Loucy (cell line): ENCODE measurements at regions not wholly inside any gene's neighbourhood (a gene's known extent, or its start where the extent isn't known, plus 50 kb on each side); places are given as distances from the start of the nearest gene placed in this dataset.

Source experiments
- H2AFZ ChIP-seq: fragments of 200-600 bp; sonication (generic); 2 replicates; pipeline ENCODE4 v1.6.0; 2016; ENCODE audit warnings: antibody characterized with exemption, mild to moderate bottlenecking, low read length, moderate library complexity
- H3F3A ChIP-seq: fragments of 200-600 bp; 2 replicates; pipeline ENCODE4 v1.6.0; 2016; ENCODE audit warnings: antibody characterized with exemption, low read depth, mild to moderate bottlenecking
- H3K27me3 ChIP-seq: fragments of 200-600 bp; sonication (generic); 2 replicates; pipeline ENCODE4 v1.6.1; 2014; ENCODE audit warnings: low read length, mild to moderate bottlenecking; ENCODE audit not compliant: insufficient read depth, poor library complexity, severe bottlenecking
- H3K36me3 ChIP-seq: fragments of 200-600 bp; sonication (generic); 2 replicates; pipeline ENCODE4 v1.6.1; 2016; ENCODE audit warnings: low read length; ENCODE audit not compliant: insufficient read depth
- H3K4me1 ChIP-seq: fragments of 200-600 bp; sonication (generic); 2 replicates; pipeline ENCODE4 v1.5.1; 2014; ENCODE audit warnings: low read length, mild to moderate bottlenecking; ENCODE audit not compliant: insufficient read depth, poor library complexity, severe bottlenecking
- H3K4me2 ChIP-seq: fragments of 200-600 bp; sonication (generic); 2 replicates; pipeline ENCODE4 v1.6.0; 2014; ENCODE audit warnings: antibody characterized with exemption, low read length, low read depth, mild to moderate bottlenecking; ENCODE audit not compliant: poor library complexity, severe bottlenecking
- H3K4me3 ChIP-seq: fragments of 200-600 bp; sonication (generic); 2 replicates; pipeline ENCODE4 v1.5.1; 2014; ENCODE audit warnings: low read length, mild to moderate bottlenecking, mixed read lengths; ENCODE audit not compliant: poor library complexity, severe bottlenecking
- H3K79me2 ChIP-seq: fragments of 200-600 bp; sonication (generic); 2 replicates; pipeline ENCODE4 v1.6.1; 2014; ENCODE audit warnings: low read length; ENCODE audit not compliant: insufficient read depth
- H3K9ac ChIP-seq: fragments of 200-600 bp; sonication (generic); 2 replicates; pipeline ENCODE4 v1.6.0; 2014; ENCODE audit warnings: mild to moderate bottlenecking, low read depth, low read length, moderate library complexity; ENCODE audit not compliant: poor library complexity, severe bottlenecking
- H3K9me2 ChIP-seq: fragments of 200-600 bp; sonication (generic); replicated peaks from 2 replicates; pipeline ENCODE4 v1.6.1; 2016; ENCODE audit warnings: low read depth, low read length, mixed read lengths
- H3K9me3 ChIP-seq: fragments of 200-600 bp; sonication (generic); 2 replicates; pipeline ENCODE4 v1.6.1; 2014; ENCODE audit warnings: mild to moderate bottlenecking, antibody characterized with exemption, low read length, low read depth; ENCODE audit not compliant: insufficient read depth
- H4K20me1 ChIP-seq: fragments of 200-600 bp; sonication (generic); 2 replicates; pipeline ENCODE4 v1.6.0; 2014; ENCODE audit warnings: antibody characterized with exemption, low read length, mild to moderate bottlenecking; ENCODE audit not compliant: insufficient read depth, poor library complexity, severe bottlenecking
- EZH2phosphoT487 ChIP-seq: fragments of 200-600 bp; IDR thresholded peaks from 2 replicates; pipeline ENCODE4 v1.6.1; 2018; ENCODE audit warnings: antibody characterized with exemption, mild to moderate bottlenecking, moderate library complexity, borderline replicate concordance
- TF ChIP-seq, protein P1 (sequence below): fragments of 200-600 bp; sonication (generic); conservative IDR thresholded peaks from 2 replicates; pipeline ENCODE4 v1.5.1; 2014; ENCODE audit warnings: mild to moderate bottlenecking, antibody characterized with exemption, low read length

GRCh38 chr13:77817521-77817920, 101.1 kb downstream of the EDNRB start:
- H3K9ac ChIP-seq = no peak overlapping the region

DNA sequence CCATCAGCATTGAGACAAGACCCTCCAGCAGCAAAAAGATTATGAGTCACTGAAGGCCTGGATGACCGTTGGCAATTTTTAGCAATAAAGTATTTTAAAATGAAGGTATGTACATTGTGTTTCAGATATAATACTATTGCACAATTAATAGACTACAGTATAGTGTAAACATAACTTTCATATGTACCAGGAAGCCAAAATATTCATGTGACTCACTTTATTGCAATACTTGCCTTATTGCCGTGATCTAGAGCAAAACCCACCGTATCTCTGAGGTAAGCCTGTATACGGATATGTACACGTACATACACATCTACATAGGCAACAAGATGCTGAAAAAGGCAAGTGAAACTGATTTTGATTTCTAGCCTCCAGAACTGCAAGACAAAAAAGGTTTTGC, 103.3 kb downstream of the EDNRB start:
- no peaks in the 10 kb centered on the region for H4K20me1 ChIP-seq
- H3F3A ChIP-seq = no peaks in the 10 kb centered on the region
- no peak overlapping the region for H3K4me3 ChIP-seq
- H3K4me2 ChIP-seq = no peak overlapping the region
- no peaks in the 10 kb centered on the region for H3K79me2 ChIP-seq
- H3K27me3 ChIP-seq = peaks cover 44% of the 10 kb centered on the region
- TF ChIP-seq EZH2phosphoT487 = no peak
- TF ChIP-seq, protein P1, sequence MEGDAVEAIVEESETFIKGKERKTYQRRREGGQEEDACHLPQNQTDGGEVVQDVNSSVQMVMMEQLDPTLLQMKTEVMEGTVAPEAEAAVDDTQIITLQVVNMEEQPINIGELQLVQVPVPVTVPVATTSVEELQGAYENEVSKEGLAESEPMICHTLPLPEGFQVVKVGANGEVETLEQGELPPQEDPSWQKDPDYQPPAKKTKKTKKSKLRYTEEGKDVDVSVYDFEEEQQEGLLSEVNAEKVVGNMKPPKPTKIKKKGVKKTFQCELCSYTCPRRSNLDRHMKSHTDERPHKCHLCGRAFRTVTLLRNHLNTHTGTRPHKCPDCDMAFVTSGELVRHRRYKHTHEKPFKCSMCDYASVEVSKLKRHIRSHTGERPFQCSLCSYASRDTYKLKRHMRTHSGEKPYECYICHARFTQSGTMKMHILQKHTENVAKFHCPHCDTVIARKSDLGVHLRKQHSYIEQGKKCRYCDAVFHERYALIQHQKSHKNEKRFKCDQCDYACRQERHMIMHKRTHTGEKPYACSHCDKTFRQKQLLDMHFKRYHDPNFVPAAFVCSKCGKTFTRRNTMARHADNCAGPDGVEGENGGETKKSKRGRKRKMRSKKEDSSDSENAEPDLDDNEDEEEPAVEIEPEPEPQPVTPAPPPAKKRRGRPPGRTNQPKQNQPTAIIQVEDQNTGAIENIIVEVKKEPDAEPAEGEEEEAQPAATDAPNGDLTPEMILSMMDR = no peak
- H3K4me1 ChIP-seq = peaks cover 13% of the 10 kb centered on the region
- no peak overlapping the region for H3K9ac ChIP-seq
- no peak overlapping the region for H2AFZ ChIP-seq
- no peaks in the 10 kb centered on the region for H3K36me3 ChIP-seq
- no peaks in the 10 kb centered on the region for H3K9me3 ChIP-seq
- H3K9me2 ChIP-seq = no peaks in the 10 kb centered on the region

More at GRCh38 chr13:77817521-77817920, 101.1 kb downstream of the EDNRB start:
- H3K27me3 ChIP-seq = peaks cover 55% of the 10 kb centered on the region
- H3K36me3 ChIP-seq = no peaks in the 10 kb centered on the region
- H3K9me2 ChIP-seq = no peaks in the 10 kb centered on the region
- H3K4me3 ChIP-seq = no peak overlapping the region
- H3F3A ChIP-seq = no peaks in the 10 kb centered on the region
- H4K20me1 ChIP-seq = no peaks in the 10 kb centered on the region
- no peak overlapping the region for H3K4me2 ChIP-seq
- H3K79me2 ChIP-seq = no peaks in the 10 kb centered on the region
- no peak for TF ChIP-seq EZH2phosphoT487
- TF ChIP-seq, protein P1 = no peak
- H3K9me3 ChIP-seq = no peaks in the 10 kb centered on the region
- H2AFZ ChIP-seq = no peak overlapping the region
- H3K4me1 ChIP-seq = peaks cover 11% of the 10 kb centered on the region
